GM15510 (cell line): ENCODE measurements at regions not wholly inside any gene's neighbourhood (a gene's known extent, or its start where the extent isn't known, plus 50 kb on each side); places are given as distances from the start of the nearest gene placed in this dataset.

Experiments
- POLR2A ChIP-seq: IDR thresholded peaks from 3 replicates; pipeline ENCODE4 v1.6.1; 2011; ENCODE audit warnings: borderline replicate concordance; ENCODE audit not compliant: insufficient read length; ENCODE audit errors: extremely low read depth

DNA sequence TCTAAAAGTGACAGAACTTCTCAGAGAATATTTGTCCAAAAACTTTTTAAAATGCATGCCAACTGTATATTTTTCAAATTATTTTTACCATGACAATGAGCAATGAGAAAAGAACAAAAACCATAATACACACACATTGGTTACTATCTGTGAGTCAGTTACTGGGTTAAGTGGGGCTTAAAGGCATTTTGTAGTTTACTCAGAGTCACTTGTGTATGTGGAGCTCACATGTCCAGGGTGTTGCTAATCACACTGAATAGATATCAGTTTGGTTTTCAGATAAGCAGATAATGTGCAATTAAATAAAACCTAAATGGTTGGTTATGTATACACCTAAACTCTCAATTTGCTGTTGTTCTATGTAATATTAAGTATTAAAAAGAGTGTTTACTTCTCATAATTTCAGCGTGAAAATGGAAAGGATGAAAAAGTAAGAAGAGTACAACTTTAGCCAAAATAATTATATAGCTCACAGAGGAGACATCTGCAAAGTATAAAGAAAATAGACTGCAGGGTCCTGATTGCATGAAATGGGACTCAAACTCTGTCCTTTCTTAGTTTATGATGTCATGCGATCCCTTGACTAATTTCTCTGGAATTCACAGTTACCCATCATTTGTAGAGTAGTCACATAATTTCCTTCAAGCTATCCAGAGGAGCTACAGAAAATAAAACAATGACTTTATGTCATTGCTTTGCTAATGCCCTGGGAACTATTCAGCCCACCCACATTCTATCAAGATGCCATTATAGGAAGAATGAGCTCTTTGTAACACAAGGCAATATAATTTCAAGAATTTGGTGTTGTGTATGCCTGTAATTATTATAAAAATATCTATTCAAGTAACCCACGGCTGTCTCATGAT is 388.0 kb upstream of the ZNF608 start:
- no peak for TF ChIP-seq POLR2A

DNA sequence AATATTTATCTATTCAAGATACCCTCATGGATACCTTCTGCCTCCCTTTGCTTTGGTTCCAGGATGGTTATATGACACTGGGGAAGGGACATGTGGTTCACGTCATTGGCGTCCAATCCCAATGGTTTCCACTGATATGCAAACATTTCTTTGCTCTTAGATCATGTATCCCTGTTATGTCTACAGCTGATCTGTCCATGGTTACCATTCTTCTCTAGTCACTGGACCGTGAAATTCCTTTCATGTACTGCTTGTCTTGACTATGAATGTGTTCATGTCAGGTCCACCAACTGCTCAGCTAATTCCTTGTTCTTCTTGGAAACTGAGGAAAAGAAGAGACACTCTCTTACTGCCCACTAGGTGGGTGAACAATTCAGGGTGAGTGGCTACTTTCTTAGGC is 391.1 kb upstream of the ZNF608 start:
- TF ChIP-seq POLR2A = no peak

DNA sequence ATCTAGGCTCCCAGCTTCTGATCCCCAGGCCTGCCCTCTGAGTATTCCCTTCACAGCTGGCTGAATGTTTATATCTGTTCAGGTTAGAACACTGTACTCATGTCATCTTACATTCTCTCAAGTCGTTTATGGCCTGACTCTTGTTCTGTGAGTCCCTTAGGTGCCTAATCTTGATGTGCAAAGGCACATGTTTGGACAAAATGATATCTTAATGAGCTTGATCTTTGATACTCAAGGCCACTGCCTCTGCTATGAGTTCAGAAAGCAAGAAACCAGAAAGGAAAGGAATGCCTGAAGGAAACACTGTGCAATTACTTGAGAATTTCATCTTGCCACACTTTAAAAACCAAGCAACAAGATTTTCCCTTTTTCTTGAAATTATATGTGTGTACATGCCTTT is 391.8 kb upstream of the ZNF608 start:
- TF ChIP-seq POLR2A = no peak

DNA sequence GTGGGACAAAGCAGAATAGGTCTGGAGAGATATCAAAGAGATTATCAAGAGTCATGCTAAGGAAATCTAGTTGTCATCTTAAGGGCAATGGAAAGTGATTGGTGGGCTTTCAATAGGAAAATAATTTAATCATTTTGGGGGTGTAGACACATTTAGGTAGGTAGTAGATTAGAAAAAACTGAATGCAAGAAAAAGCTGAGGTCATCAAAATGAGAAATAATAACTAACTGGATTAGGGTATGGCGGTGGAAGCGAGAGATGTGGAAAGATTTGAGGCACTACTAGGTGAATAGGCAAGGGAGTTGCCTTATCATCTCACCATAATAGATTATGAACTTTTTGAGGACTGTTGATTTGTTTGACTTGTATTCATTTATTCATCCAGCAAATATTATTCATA is 393.2 kb upstream of the ZNF608 start:
- no peak for TF ChIP-seq POLR2A

- no peak for TF ChIP-seq POLR2A
These were observed 393.8 kb upstream of the ZNF608 start for GRCh38 chr5:125140220-125140619.

DNA sequence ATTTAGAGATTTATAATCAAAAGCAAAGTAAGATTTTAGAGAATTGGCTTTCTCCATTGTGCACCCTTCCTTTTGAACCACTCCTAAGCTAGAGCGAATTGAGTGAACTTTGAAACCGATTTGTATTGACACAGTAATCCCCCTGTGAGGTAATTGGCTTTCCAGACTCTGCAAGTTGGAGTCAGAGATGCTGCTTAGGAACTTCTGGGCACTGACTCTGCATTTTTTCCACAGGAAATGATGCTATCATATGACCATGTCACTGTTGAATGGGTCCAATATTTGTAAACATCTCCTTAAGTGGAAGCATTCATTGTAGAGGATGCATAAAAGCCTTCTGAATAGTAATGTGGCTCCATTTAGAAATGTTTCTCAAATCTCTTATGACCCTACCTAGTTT is 394.4 kb upstream of the ZNF608 start:
- no peak for TF ChIP-seq POLR2A

DNA sequence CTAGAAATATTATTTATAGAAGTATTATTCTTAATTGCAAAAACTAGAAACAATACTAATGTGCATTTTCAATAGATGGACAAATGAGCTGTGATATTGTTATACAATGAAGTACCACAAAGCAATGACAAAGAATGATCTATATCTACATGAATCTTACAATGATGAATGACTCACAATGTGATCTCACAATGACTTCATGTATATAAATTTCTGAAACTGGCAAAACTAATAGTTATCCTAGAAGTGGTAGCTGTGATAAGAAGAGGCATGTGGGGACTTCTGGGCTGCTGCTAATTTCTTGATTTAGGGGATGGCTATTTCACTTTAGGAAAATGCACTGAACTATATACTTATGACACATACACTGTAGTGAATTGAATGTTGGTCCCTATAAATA is 396.0 kb upstream of the ZNF608 start:
- TF ChIP-seq POLR2A = no peak

DNA sequence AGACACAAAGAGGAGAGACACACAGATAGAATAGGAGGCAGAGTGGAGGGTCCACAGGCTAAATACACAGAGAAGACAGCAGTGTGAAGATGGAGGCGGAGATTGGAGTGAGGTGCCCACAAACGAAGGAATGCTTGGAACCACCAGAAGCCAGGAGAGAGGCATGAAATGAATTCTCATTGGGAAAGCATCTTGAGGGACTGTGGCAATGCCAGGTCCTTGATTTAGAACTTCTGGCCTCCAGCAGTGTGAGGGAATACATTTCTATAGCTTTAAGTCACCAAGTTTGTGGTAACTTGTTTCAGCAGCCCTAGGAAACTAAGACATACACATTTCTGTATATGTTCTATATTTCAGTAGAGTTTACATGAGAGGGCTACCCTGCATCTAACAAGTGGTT is 396.6 kb upstream of the ZNF608 start:
- no peak for TF ChIP-seq POLR2A

GRCh38 chr5:125148076-125148475 is 401.6 kb upstream of the ZNF608 start:
- TF ChIP-seq POLR2A = no peak

DNA sequence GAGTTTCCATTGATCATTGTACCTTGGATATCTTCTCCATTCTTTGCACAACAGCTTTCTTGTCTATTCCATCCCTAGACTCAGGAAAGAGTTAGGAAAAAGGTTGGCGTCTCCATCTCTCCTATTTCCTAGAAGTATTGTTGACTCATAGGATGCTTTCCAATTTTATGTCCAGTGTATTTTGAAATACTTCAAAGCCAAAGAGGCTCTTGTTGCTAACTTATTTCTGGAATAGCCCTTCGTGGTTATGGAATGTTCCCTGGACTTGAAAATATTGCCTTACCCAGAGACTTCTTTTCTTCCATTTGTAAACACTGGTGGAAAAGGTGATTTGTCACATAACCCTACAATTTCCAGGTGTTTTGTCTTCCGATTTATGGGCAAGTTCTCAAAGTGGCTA is 402.3 kb upstream of the ZNF608 start:
- TF ChIP-seq POLR2A = no peak

- TF ChIP-seq POLR2A = no peak
These were observed 402.7 kb upstream of the ZNF608 start for GRCh38 chr5:125149110-125149509.

GRCh38 chr5:125149527-125149926 is 403.1 kb upstream of the ZNF608 start:
- no peak for TF ChIP-seq POLR2A

DNA sequence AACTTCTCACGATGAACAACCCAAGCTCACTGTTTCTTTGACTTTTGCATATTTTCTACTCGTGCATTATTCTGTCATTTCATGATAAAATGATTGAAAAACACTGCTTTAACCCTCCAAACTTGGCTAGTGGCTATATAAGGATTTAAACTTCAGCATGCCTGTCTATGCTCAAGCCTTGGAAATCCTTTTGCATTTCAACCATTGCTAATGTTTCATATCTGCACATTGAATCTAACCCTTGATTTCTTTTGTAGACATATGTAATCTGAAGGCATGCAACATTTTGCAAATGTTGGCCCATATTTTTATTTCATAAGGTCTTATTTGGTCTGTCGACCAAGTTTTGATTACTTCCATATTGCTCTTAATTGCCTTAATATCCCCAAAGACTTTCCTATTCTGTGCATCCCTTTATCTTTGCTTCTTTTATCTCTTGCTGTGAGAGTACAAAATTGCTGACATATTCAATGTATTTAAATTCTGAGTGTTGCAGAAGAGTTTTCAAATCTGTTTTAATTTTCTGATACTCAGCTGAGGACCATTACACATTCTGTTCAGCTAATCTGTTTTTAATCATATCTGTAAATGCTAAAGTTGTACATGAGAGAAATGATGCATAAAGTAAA is 403.7 kb upstream of the ZNF608 start:
- TF ChIP-seq POLR2A = no peak

GRCh38 chr5:125151150-125151900 is 404.9 kb upstream of the ZNF608 start:
- no peak for TF ChIP-seq POLR2A

DNA sequence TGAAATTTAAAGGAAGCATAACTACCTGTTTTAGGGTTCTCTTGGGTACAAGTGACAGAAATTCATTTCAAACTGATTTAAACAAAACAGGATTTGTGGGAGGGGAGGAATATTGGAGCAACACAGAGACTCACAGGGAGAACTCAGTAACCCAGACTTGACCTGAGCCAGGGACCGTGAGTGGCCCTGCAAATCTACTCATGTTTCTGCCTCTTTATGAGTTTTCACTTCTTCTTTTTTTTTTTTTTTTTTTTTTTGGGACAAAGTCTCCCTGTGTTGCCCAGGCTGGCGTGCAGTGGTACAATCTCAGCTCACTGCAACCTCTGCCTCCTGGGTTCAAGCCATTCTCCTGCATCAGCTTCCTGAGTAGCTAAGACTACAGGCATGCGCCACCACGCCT is 405.6 kb upstream of the ZNF608 start:
- no peak for TF ChIP-seq POLR2A
